B cell (primary cell): ENCODE measurements at regions not wholly inside any gene's neighbourhood (a gene's known extent, or its start where the extent isn't known, plus 50 kb on each side); places are given as distances from the start of the nearest gene placed in this dataset.

ENCODE experiments used
- ATAC-seq: fragments of 200-7000 bp; cut with Tn5 transposase; one replicate; pipeline ENCODE4 v1.10.0; 2021; ENCODE audit warnings: low read depth, mild to moderate bottlenecking, moderate number of reproducible peaks, moderate library complexity
- CTCF ChIA-PET: fragments of 350-600 bp; sonication (Branson Sonifier 250); formaldehyde crosslinking; loops from one replicate; lab custom pipeline; 2021; ENCODE audit warnings: antibody characterized with exemption, inconsistent platforms; lab: Charles Lee
- POLR2A ChIA-PET: fragments of 350-600 bp; sonication (Branson Sonifier 250); formaldehyde crosslinking; loops from one replicate; lab custom pipeline; 2021; ENCODE audit warnings: antibody characterized with exemption; lab: Charles Lee
- DNase-seq: peaks from one replicate; pipeline ENCODE4 v3.0.0; 2013
- H2AFZ ChIP-seq: 2 replicates; pipeline ENCODE4 v1.6.1; 2012; ENCODE audit warnings: mild to moderate bottlenecking, low read depth, low read length; ENCODE audit not compliant: insufficient read depth, poor library complexity, severe bottlenecking
- H3K27ac ChIP-seq, 2 donors: 1 replicate in 1 of 2; 2 replicates in 1 of 2; pipeline ENCODE4 v1.5.1; 2012 to 2013; ENCODE audit warnings: low read length in 2 of 2, mild to moderate bottlenecking in 2 of 2, moderate library complexity in 1 of 2
- H3K27me3 ChIP-seq, 4 experiments: fragments of 200-600 bp in 1 of 4; sonication (generic) in 1 of 4; replicated peaks in 1 of 4; 1 replicate in 2 of 4; 2 replicates in 2 of 4; pipeline versions ENCODE4 v1.6.1 to v1.7.0; 2013 to 2016; ENCODE audit warnings: low read length in 3 of 4, mild to moderate bottlenecking in 2 of 4, mixed read lengths in 1 of 4, moderate library complexity in 1 of 4; ENCODE audit not compliant: insufficient read depth in 4 of 4, control insufficient read depth in 3 of 4; ENCODE audit errors: control extremely low read depth in 1 of 4
- H3K36me3 ChIP-seq, 2 experiments: replicated peaks in 1 of 2; 1 replicate in 1 of 2; 2 replicates in 1 of 2; pipeline versions ENCODE4 v1.6.1 to v1.7.1; 2013; ENCODE audit warnings: low read length in 1 of 2; ENCODE audit not compliant: insufficient read depth in 2 of 2, control insufficient read depth in 1 of 2; ENCODE audit errors: control extremely low read depth in 1 of 2, extremely low read depth in 1 of 2
- H3K4me1 ChIP-seq, 2 donors: fragments of 200-600 bp in 1 of 2; sonication (generic) in 1 of 2; 1 replicate in 1 of 2; 2 replicates in 1 of 2; pipeline versions ENCODE4 v1.5.1 to v1.6.1; 2013 to 2017; ENCODE audit warnings: low read length in 2 of 2; ENCODE audit not compliant: control insufficient read depth in 2 of 2, insufficient read depth in 2 of 2
- H3K4me2 ChIP-seq: replicated peaks from 2 replicates; pipeline ENCODE3; 2012; ENCODE audit warnings: mild to moderate bottlenecking, low read depth, low read length; ENCODE audit not compliant: poor library complexity, severe bottlenecking
- H3K4me3 ChIP-seq, 5 experiments: fragments of 200-600 bp in 1 of 5; sonication (generic) in 1 of 5; 1 replicate in 3 of 5; 2 replicates in 2 of 5; pipeline versions ENCODE4 v1.5.1 to v1.7.0; 2011 to 2016; ENCODE audit warnings: low read length in 4 of 5, mild to moderate bottlenecking in 4 of 5, low read depth in 2 of 5, control low read depth in 1 of 5, moderate library complexity in 1 of 5; ENCODE audit not compliant: insufficient read depth in 1 of 5; ENCODE audit errors: control extremely low read depth in 1 of 5, extremely low read depth in 1 of 5
- H3K79me2 ChIP-seq: fragments of 200-600 bp; sonication (generic); one replicate; pipeline ENCODE4 v1.6.0; 2016; ENCODE audit warnings: low read length; ENCODE audit not compliant: control insufficient read depth, insufficient read depth
- H3K9ac ChIP-seq: fragments of 200-600 bp; sonication (generic); 2 replicates; pipeline ENCODE4 v1.6.1; 2017; ENCODE audit warnings: mild to moderate bottlenecking, low read length, moderate library complexity
- H3K9me3 ChIP-seq, 3 donors: one replicate each; pipeline versions ENCODE4 v1.6.1 to v1.7.1; 2013; ENCODE audit warnings: low read length in 2 of 3; ENCODE audit not compliant: control insufficient read depth in 2 of 3, insufficient read depth in 1 of 3; ENCODE audit errors: control extremely low read depth in 1 of 3
- H4K20me1 ChIP-seq: 2 replicates; pipeline ENCODE4 v1.6.0; 2012; ENCODE audit warnings: mild to moderate bottlenecking, low read length; ENCODE audit not compliant: insufficient read depth, control insufficient read depth, poor library complexity, severe bottlenecking
- H3K27ac Mint-ChIP-seq: one replicate; pipeline ENCODE4 v1.8.0; 2021; ENCODE audit warnings: mixed read lengths
- H3K27me3 Mint-ChIP-seq: one replicate; pipeline ENCODE4 v1.8.0; 2021; ENCODE audit warnings: mixed read lengths
- H3K4me1 Mint-ChIP-seq: one replicate; pipeline ENCODE4 v1.8.0; 2021; ENCODE audit warnings: mixed read lengths
- H3K4me3 Mint-ChIP-seq: one replicate; pipeline ENCODE4 v1.8.0; 2021; ENCODE audit warnings: mixed read lengths
- H3K9me3 Mint-ChIP-seq: one replicate; pipeline ENCODE4 v1.8.0; 2022; ENCODE audit warnings: mixed read lengths; ENCODE audit not compliant: insufficient read depth
- CTCF ChIP-seq: fragments of 200-600 bp; IDR thresholded peaks from one replicate; pipeline ENCODE4 v1.8.0; 2022; ENCODE audit warnings: antibody characterized with exemption, mild to moderate bottlenecking
- EZH2 ChIP-seq: IDR thresholded peaks from 2 replicates; pipeline ENCODE4 v1.6.1; 2012; ENCODE audit warnings: borderline replicate concordance, low read depth, mild to moderate bottlenecking, moderate library complexity, low read length; ENCODE audit not compliant: insufficient read depth, poor library complexity, severe bottlenecking
- WGBS: methylation state at CpG from one replicate; pipeline ENCODE4 v1.1.5; 2013; ENCODE audit warnings: missing lambda C conversion rate; ENCODE audit not compliant: insufficient coverage; 5-methylcytosine and 5-hydroxymethylcytosine counted together
- intact Hi-C: fragments of 100-400 bp; cut with micrococcal nuclease; formaldehyde crosslinking; loops from one replicate; pipeline ENCODE4 v1.10.0; 2022

GRCh38 chr11:23280088-23280487 is 419.8 kb upstream of the CCDC179 start:
- CTCF ChIA-PET, result no interaction called here
- Mint-ChIP-seq H3K9me3 (peaks cover 4% of the 10 kb centered on the region), H3K27ac (no peak overlapping the region), H3K27me3 (no peaks in the 10 kb centered on the region), H3K4me3 (no peak overlapping the region), H3K4me1 (no peaks in the 10 kb centered on the region)
- no peak overlapping the region for H3K4me2 ChIP-seq
- intact Hi-C loops, result no loop called here
- no peaks in the 10 kb centered on the region for H3K27me3 ChIP-seq
- H2AFZ ChIP-seq, result no peak overlapping the region
- no peaks in the 10 kb centered on the region for H3K36me3 ChIP-seq
- peaks cover 0 to 2% (median 1%) of the 10 kb centered on the region in 3 donors for H3K9me3 ChIP-seq
- no peaks in the 10 kb centered on the region for H3K4me1 ChIP-seq
- H3K79me2 ChIP-seq, result no peaks in the 10 kb centered on the region
- 100% methylated on average over 1 of the region's 2 CpGs for WGBS
- no peaks in the 10 kb centered on the region for H4K20me1 ChIP-seq
- no peak overlapping the region for H3K27ac ChIP-seq
- POLR2A ChIA-PET, result no interaction called here
- H3K4me3 ChIP-seq, result no peak overlapping the region
- no peak overlapping the region for H3K9ac ChIP-seq
- DNase-seq (no peak), ATAC-seq (no peak)
- TF ChIP-seq CTCF (no peak), EZH2 (no peak)

GRCh38 chr11:23283666-23284065 is 423.4 kb upstream of the CCDC179 start:
- H3K27ac Mint-ChIP-seq, result no peak overlapping the region
- ATAC-seq (no peak), DNase-seq (no peak)
- H3K4me1 Mint-ChIP-seq, result no peaks in the 10 kb centered on the region
- intact Hi-C loops, result no loop called here
- no peak overlapping the region for H3K4me3 Mint-ChIP-seq
- CTCF ChIA-PET, result no interaction called here
- H3K9me3 Mint-ChIP-seq, result no peaks in the 10 kb centered on the region
- no peak overlapping the region for H3K4me2 ChIP-seq
- no peak overlapping the region for H3K9ac ChIP-seq
- no CpG with 5 or more reads among the region's 1 CpG for WGBS
- H3K36me3 ChIP-seq, result no peaks in the 10 kb centered on the region
- H3K9me3 ChIP-seq, result peaks cover 0 to 2% (median 1%) of the 10 kb centered on the region in 3 donors
- no peaks in the 10 kb centered on the region for H3K79me2 ChIP-seq
- no peak overlapping the region for H3K4me3 ChIP-seq
- no peaks in the 10 kb centered on the region for H4K20me1 ChIP-seq
- no peaks in the 10 kb centered on the region for H3K27me3 Mint-ChIP-seq
- no peak overlapping the region for H3K27ac ChIP-seq
- POLR2A ChIA-PET, result no interaction called here
- no peaks in the 10 kb centered on the region for H3K27me3 ChIP-seq
- no peak overlapping the region for H2AFZ ChIP-seq
- TF ChIP-seq CTCF, result no peak
- TF ChIP-seq EZH2, result no peak
- no peaks in the 10 kb centered on the region for H3K4me1 ChIP-seq
